ENCODE measurements at regions not wholly inside any gene's neighbourhood (a gene's known extent, or its start where the extent isn't known, plus 50 kb on each side); places are given as distances from the start of the nearest gene placed in this dataset.

GRCh38 chr4:24164054-24164693 is 274.3 kb upstream of the PPARGC1A start:
- Mint-ChIP-seq H3K36me3 (ENCODE audit: low read depth) (no peaks in the 10 kb centered on the region), H3K9me3 (no peaks in the 10 kb centered on the region), H3K4me1 (no peaks in the 10 kb centered on the region), H3K27ac (ENCODE audit: unreplicated experiment) (no peak overlapping the region), H3K27me3 (ENCODE audit: low read depth) (no peaks in the 10 kb centered on the region), H3K4me3 (no peak overlapping the region)
- TF ChIP-seq, protein P1, sequence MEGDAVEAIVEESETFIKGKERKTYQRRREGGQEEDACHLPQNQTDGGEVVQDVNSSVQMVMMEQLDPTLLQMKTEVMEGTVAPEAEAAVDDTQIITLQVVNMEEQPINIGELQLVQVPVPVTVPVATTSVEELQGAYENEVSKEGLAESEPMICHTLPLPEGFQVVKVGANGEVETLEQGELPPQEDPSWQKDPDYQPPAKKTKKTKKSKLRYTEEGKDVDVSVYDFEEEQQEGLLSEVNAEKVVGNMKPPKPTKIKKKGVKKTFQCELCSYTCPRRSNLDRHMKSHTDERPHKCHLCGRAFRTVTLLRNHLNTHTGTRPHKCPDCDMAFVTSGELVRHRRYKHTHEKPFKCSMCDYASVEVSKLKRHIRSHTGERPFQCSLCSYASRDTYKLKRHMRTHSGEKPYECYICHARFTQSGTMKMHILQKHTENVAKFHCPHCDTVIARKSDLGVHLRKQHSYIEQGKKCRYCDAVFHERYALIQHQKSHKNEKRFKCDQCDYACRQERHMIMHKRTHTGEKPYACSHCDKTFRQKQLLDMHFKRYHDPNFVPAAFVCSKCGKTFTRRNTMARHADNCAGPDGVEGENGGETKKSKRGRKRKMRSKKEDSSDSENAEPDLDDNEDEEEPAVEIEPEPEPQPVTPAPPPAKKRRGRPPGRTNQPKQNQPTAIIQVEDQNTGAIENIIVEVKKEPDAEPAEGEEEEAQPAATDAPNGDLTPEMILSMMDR (conservative IDR thresholded peaks at IDR 0.05), result no peak
- no peak for DNase-seq (ENCODE audit: low read depth, low spot score)

- no peak overlapping the region for H3K27ac Mint-ChIP-seq (ENCODE audit: unreplicated experiment)
- H3K27me3 Mint-ChIP-seq (ENCODE audit: low read depth), result no peaks in the 10 kb centered on the region
- H3K36me3 Mint-ChIP-seq (ENCODE audit: low read depth), result no peaks in the 10 kb centered on the region
- TF ChIP-seq, protein P1 (conservative IDR thresholded peaks at IDR 0.05), result no peak
- no peak for DNase-seq (ENCODE audit: low read depth, low spot score)
- no peaks in the 10 kb centered on the region for H3K9me3 Mint-ChIP-seq
- H3K4me3 Mint-ChIP-seq, result no peak overlapping the region
- no peaks in the 10 kb centered on the region for H3K4me1 Mint-ChIP-seq
These were observed 273.5 kb upstream of the PPARGC1A start for GRCh38 chr4:24163314-24163713.

DNA sequence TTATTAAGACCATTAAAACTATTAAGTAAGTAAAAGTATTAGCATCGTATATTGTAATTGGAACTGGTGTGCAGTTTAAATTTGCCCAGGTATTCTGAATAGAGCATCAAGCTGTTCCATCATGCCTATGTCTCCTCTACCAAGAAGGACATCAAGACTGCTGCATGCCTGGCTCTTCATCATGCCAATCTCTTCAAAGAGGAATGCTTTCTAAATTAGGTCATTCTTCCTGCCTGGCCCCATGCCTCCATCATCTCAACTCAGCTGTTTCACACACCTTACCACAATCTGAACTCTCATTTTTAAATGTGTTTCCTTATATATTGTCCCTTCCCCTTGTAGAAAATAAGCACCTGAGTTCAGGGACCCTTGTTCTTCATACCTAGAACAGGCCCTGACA is 270.5 kb upstream of the PPARGC1A start:
- H3K27ac Mint-ChIP-seq (ENCODE audit: unreplicated experiment), result no peak overlapping the region
- H3K4me1 Mint-ChIP-seq, result no peaks in the 10 kb centered on the region
- no peak for DNase-seq (ENCODE audit: low read depth, low spot score)
- no peaks in the 10 kb centered on the region for H3K27me3 Mint-ChIP-seq (ENCODE audit: low read depth)
- H3K9me3 Mint-ChIP-seq, result no peaks in the 10 kb centered on the region
- H3K36me3 Mint-ChIP-seq (ENCODE audit: low read depth), result no peaks in the 10 kb centered on the region
- TF ChIP-seq, protein P1 (conservative IDR thresholded peaks at IDR 0.05), result no peak
- H3K4me3 Mint-ChIP-seq, result no peak overlapping the region

DNA sequence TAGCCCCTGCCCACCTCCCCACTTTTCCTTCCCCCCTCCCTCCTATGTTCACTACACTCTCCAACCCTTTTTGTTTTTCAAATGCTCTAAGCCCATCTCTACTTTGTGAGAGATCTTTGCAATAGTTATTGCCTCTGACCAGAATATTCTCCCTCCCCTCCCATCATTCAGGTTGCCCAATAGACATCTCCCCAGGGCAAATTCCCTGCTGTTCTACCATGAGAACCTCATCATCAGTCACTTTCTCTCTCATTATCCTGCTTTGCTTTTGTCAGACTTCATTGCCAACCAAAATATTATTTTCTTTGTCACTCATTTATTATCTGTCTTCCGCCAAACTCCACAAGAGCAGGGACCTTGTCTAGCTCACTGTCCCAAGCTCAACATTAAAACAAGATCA is 268.2 kb upstream of the PPARGC1A start:
- H3K36me3 Mint-ChIP-seq (ENCODE audit: low read depth), result no peaks in the 10 kb centered on the region
- no peaks in the 10 kb centered on the region for H3K4me1 Mint-ChIP-seq
- H3K27me3 Mint-ChIP-seq (ENCODE audit: low read depth), result no peaks in the 10 kb centered on the region
- H3K4me3 Mint-ChIP-seq, result no peak overlapping the region
- H3K9me3 Mint-ChIP-seq, result no peaks in the 10 kb centered on the region
- no peak for DNase-seq (ENCODE audit: low read depth, low spot score)
- TF ChIP-seq, protein P1 (conservative IDR thresholded peaks at IDR 0.05), result no peak
- H3K27ac Mint-ChIP-seq (ENCODE audit: unreplicated experiment), result no peak overlapping the region

DNA sequence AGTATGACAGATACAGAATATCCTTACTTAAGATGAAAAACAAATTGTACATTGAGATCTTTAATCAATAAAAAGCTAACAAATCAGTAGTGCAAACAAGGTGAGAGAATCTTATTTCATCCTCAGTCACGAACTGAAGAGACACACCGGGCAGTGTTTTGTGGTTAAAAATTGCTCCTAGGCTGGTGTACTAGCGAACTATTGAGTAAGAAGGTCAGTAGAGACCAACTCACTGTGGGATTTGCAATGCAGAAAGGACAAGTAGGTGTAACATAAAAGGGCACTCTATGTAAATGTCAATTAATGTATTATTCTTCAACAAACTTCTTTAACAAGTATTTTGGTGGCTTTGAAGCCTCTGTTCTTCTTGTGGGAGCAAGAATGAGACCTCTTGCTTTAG is 260.2 kb upstream of the PPARGC1A start:
- Mint-ChIP-seq H3K36me3 (ENCODE audit: low read depth) (no peaks in the 10 kb centered on the region), H3K9me3 (no peaks in the 10 kb centered on the region), H3K27ac (ENCODE audit: unreplicated experiment) (no peak overlapping the region), H3K4me3 (no peak overlapping the region), H3K27me3 (ENCODE audit: low read depth) (no peaks in the 10 kb centered on the region), H3K4me1 (no peaks in the 10 kb centered on the region)
- no peak for DNase-seq (ENCODE audit: low read depth, low spot score)
- TF ChIP-seq, protein P1 (conservative IDR thresholded peaks at IDR 0.05), result no peak
